ENCODE measurements at regions not wholly inside any gene's neighbourhood (a gene's known extent, or its start where the extent isn't known, plus 50 kb on each side); places are given as distances from the start of the nearest gene placed in this dataset.

DNA sequence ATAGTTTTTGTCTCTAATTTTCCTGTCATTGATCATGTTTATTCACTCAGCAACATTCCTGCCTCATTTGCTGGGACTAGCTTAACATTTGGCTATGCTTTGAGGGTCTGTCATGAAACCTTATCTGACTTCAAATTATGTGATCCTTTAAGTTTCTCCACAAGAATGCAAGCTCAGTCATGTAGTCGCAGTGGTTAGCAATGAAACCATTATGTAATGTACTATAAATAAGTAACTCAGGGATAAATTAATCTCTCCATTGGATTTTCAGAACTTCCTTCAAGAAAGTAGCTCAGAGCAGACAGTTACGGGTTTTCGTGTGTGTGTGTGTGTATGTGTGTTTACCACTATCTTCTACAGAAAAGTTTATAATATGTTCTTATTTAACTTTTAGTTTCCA, 993.6 kb downstream of the ADGRL3 start:
- no peak overlapping the region for H3K4me3 ChIP-seq (ENCODE audit: control insufficient read depth in 2 of 3, extremely low read depth in 1 of 3, insufficient read depth in 2 of 3, low read depth in 1 of 3, low read length in 3 of 3)
- DNase-seq (ENCODE audit: low read depth, low spot score) (no peak), FAIRE-seq (no peak)
- H2AFZ ChIP-seq (ENCODE audit: control insufficient read depth, low read length), result no peak overlapping the region
- H3K9ac ChIP-seq (ENCODE audit: control insufficient read depth, extremely low read depth, insufficient read depth, low read length), result no peak overlapping the region
- H4K20me1 ChIP-seq (ENCODE audit: control insufficient read depth, extremely low read depth, insufficient read depth, low read length), result no peaks in the 10 kb centered on the region
- no peaks in the 10 kb centered on the region for H3K27me3 ChIP-seq (ENCODE audit: control insufficient read depth, extremely low read depth, insufficient read depth, low read length)
- dilution Hi-C loops (cut with MboI; ENCODE audit: extremely low pct_ligation_motif_present, low sequenced_read_pairs), result no loop called here
- H3K4me2 ChIP-seq (ENCODE audit: control insufficient read depth, extremely low read depth, insufficient read depth, low read depth, low read length), result no peak overlapping the region
- no peaks in the 10 kb centered on the region for H3K4me1 ChIP-seq (ENCODE audit: control insufficient read depth, extremely low read depth, insufficient read depth, low read length)
- H3K9me1 ChIP-seq (ENCODE audit: control insufficient read depth, extremely low read depth, insufficient read depth, low read length), result no peaks in the 10 kb centered on the region
- no peaks in the 10 kb centered on the region for H3K36me3 ChIP-seq (ENCODE audit: control insufficient read depth in 2 of 2, extremely low read depth in 1 of 2, insufficient read depth in 2 of 2, low read length in 2 of 2)
- no peak overlapping the region for H3K27ac ChIP-seq (ENCODE audit: control insufficient read depth, insufficient read depth, low read length)
- no peaks in the 10 kb centered on the region for H3K79me2 ChIP-seq (ENCODE audit: control insufficient read depth, insufficient read depth, low read length)
- TF ChIP-seq CTCF (optimal IDR thresholded peaks at IDR 0.05 in 1 of 3, IDR thresholded peaks at IDR 0.05 in 1 of 3, conservative IDR thresholded peaks at IDR 0.05 in 1 of 3; ENCODE audit: extremely low read depth in 1 of 3, insufficient read depth in 2 of 3, low read length in 3 of 3) (no peak), EZH2 (IDR thresholded peaks at IDR 0.05; ENCODE audit: low read length) (no peak)
- no peaks in the 10 kb centered on the region for H3K9me3 ChIP-seq (ENCODE audit: control insufficient read depth, low read depth, low read length)

DNA sequence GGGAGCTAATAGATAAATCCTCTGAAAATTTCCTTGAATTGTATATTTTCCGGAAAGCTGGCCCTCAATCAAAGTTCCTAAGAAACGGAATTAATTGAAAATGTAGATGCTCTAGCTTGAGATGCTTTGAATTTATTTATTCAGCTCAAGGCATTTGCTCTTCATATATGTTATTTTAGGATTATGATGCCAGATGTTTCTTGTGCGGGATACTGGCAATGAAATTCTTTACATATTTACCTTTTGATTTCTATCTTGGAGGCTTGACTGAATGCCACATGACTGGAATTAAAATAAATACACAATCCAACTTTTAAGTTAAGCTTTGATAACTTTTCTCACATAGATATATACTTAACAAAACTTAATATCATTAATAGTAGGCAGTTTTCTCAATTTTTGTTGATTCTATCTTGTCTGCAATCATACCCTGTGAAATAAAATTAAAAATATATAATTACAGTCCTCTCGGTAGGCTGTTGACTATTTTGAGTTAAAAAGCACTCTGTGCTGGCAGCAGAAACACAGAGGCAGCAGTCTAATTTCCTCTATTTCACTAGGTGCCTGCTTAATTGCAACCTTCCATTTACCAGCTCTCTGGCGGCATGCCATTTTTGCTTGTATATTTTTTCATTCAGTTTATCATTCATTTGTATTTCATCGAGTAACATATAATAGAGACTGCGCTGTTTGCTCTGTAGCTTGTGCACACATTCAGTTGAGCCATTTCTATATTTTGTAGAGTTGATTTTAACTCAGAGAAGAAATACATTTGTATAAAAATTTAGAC, 991.5 kb downstream of the ADGRL3 start:
- Histone ChIP-seq H3K9me1 (ENCODE audit: control insufficient read depth, extremely low read depth, insufficient read depth, low read length) (no peaks in the 10 kb centered on the region), H3K9me3 (ENCODE audit: control insufficient read depth, low read depth, low read length) (no peaks in the 10 kb centered on the region), H3K4me3 (ENCODE audit: control insufficient read depth in 2 of 3, extremely low read depth in 1 of 3, insufficient read depth in 2 of 3, low read depth in 1 of 3, low read length in 3 of 3) (no peak overlapping the region), H2AFZ (ENCODE audit: control insufficient read depth, low read length) (no peak overlapping the region), H3K4me1 (ENCODE audit: control insufficient read depth, extremely low read depth, insufficient read depth, low read length) (no peaks in the 10 kb centered on the region), H4K20me1 (ENCODE audit: control insufficient read depth, extremely low read depth, insufficient read depth, low read length) (no peaks in the 10 kb centered on the region), H3K79me2 (ENCODE audit: control insufficient read depth, insufficient read depth, low read length) (no peaks in the 10 kb centered on the region), H3K27ac (ENCODE audit: control insufficient read depth, insufficient read depth, low read length) (no peak overlapping the region), H3K4me2 (ENCODE audit: control insufficient read depth, extremely low read depth, insufficient read depth, low read depth, low read length) (no peak overlapping the region), H3K36me3 (ENCODE audit: control insufficient read depth in 2 of 2, extremely low read depth in 1 of 2, insufficient read depth in 2 of 2, low read length in 2 of 2) (no peaks in the 10 kb centered on the region), H3K27me3 (ENCODE audit: control insufficient read depth, extremely low read depth, insufficient read depth, low read length) (no peaks in the 10 kb centered on the region), H3K9ac (ENCODE audit: control insufficient read depth, extremely low read depth, insufficient read depth, low read length) (no peak overlapping the region)
- FAIRE-seq, result no peak
- TF ChIP-seq CTCF (optimal IDR thresholded peaks at IDR 0.05 in 1 of 3, IDR thresholded peaks at IDR 0.05 in 1 of 3, conservative IDR thresholded peaks at IDR 0.05 in 1 of 3; ENCODE audit: extremely low read depth in 1 of 3, insufficient read depth in 2 of 3, low read length in 3 of 3) (no peak), EZH2 (IDR thresholded peaks at IDR 0.05; ENCODE audit: low read length) (no peak)
- DNase-seq (ENCODE audit: low read depth, low spot score), result no peak
- dilution Hi-C loops (cut with MboI; ENCODE audit: extremely low pct_ligation_motif_present, low sequenced_read_pairs), result no loop called here

All from keratinocyte (primary cell).